Pancreas (tissue), 10 donors: ENCODE measurements at regions not wholly inside any gene's neighbourhood (a gene's known extent, or its start where the extent isn't known, plus 50 kb on each side); places are given as distances from the start of the nearest gene placed in this dataset.

Experiments used
- ATAC-seq, 4 donors: fragments of 200-7000 bp; cut with Tn5 transposase; one replicate each; pipeline versions ENCODE4 v1.8.0 to v1.9.1; 2020; ENCODE audit warnings: mild to moderate bottlenecking in 4 of 4, moderate library complexity in 4 of 4
- DNase-seq, 6 donors: peaks; one replicate each; pipeline ENCODE4 v3.0.0-alpha.2; 2020
- FAIRE-seq: peaks from 2 replicates; lab custom pipeline; 2012; peaks lifted over from hg19 to GRCh38; lab: Jason Lieb, UNC
- H3K27ac ChIP-seq, 4 donors: fragments of 200-600 bp; sonication (generic); 1 replicate in 3 of 4; 2 replicates in 1 of 4; pipeline versions ENCODE4 v1.5.0 to v1.8.0; 2020
- H3K27me3 ChIP-seq, 4 donors: fragments of 200-600 bp; one replicate each; pipeline ENCODE4 v1.8.0; 2021
- H3K36me3 ChIP-seq, 3 donors: fragments of 200-600 bp; sonication (generic) in 1 of 3; one replicate each; pipeline versions ENCODE4 v1.5.0 to v1.8.0; 2020 to 2021
- H3K4me1 ChIP-seq, 3 donors: fragments of 200-600 bp; one replicate each; pipeline ENCODE4 v1.8.0; 2021
- H3K4me3 ChIP-seq, 4 donors: fragments of 200-600 bp; sonication (generic) in 2 of 4; one replicate each; pipeline versions ENCODE4 v1.5.0 to v1.8.0; 2020 to 2021
- H3K9me3 ChIP-seq, 4 donors: fragments of 200-600 bp; one replicate each; pipeline ENCODE4 v1.8.0; 2021
- WGBS, 2 donors: extraction: QIAGEN DNeasy Blood & Tissue Kit; methylation state at CpG; one replicate each; pipeline ENCODE4 v1.1.7; 2013; 5-methylcytosine and 5-hydroxymethylcytosine counted together
- intact Hi-C, 3 donors: fragments of 100-400 bp; cut with DNase I; formaldehyde crosslinking; loops; one replicate each; pipeline versions ENCODE4 v1.11.1 to v1.14.2; 2022
- TF ChIP-seq, protein P1 (sequence below), 4 donors: fragments of 200-600 bp; sonication (generic) in 3 of 4; IDR thresholded peaks; one replicate each; pipeline versions ENCODE4 v1.5.0 to v1.8.0; 2021; ENCODE audit warnings: antibody characterized with exemption in 4 of 4
- donor health status: healthy with polysubstance abuse.
- donor health status: DM: no; HTN: no; CAD: no; lungs with moderate emphysema.
- donor health status: DM: no; HTN: no; CAD: no.
- donor health status: control.
- donor health status: control.
- donor health status: Bipolar disorder and iron deficiency.
- donor health status: DM: yes; HTN: yes; CAD: no.
- donor health status: DM: no; HTN: no; CAD: no.
- donor health status: DM: no; HTN: no; CAD: no.
- donor health status: DM: yes; HTN: yes; CAD: no.

DNA sequence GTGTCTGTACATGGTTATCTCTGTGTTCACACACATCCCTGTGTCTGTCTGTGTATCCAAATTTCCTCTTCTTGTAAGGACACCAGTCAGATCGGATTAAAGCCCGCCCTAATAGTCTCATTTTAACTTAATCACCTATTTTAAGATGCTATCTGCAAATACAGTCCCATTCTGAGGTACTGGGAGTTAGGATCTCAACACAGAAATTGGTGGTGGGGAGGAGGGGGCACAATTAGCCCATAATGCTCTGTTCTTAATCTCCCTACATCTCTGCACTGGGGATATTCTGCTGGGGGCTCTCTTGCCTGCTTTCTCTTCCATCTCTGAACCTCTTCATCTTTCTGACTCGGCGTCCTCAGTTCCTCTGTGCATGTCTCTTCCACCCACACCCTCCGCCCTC is 320.7 kb downstream of the CDC5L start:
- FAIRE-seq (no peak), DNase-seq (no peak), ATAC-seq (no peak)
- Histone ChIP-seq H3K4me3 (no peak overlapping the region), H3K36me3 (no peaks in the 10 kb centered on the region), H3K27me3 (no peaks in the 10 kb centered on the region), H3K9me3 (no peaks in the 10 kb centered on the region), H3K4me1 (no peaks in the 10 kb centered on the region), H3K27ac (no peak overlapping the region)
- intact Hi-C loops = no loop called here
- TF ChIP-seq, protein P1, sequence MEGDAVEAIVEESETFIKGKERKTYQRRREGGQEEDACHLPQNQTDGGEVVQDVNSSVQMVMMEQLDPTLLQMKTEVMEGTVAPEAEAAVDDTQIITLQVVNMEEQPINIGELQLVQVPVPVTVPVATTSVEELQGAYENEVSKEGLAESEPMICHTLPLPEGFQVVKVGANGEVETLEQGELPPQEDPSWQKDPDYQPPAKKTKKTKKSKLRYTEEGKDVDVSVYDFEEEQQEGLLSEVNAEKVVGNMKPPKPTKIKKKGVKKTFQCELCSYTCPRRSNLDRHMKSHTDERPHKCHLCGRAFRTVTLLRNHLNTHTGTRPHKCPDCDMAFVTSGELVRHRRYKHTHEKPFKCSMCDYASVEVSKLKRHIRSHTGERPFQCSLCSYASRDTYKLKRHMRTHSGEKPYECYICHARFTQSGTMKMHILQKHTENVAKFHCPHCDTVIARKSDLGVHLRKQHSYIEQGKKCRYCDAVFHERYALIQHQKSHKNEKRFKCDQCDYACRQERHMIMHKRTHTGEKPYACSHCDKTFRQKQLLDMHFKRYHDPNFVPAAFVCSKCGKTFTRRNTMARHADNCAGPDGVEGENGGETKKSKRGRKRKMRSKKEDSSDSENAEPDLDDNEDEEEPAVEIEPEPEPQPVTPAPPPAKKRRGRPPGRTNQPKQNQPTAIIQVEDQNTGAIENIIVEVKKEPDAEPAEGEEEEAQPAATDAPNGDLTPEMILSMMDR (IDR thresholded peaks at IDR 0.05) = no peak
- WGBS, 2 donors = 75 to 86% methylated on average over 5 of the region's 5 CpGs

DNA sequence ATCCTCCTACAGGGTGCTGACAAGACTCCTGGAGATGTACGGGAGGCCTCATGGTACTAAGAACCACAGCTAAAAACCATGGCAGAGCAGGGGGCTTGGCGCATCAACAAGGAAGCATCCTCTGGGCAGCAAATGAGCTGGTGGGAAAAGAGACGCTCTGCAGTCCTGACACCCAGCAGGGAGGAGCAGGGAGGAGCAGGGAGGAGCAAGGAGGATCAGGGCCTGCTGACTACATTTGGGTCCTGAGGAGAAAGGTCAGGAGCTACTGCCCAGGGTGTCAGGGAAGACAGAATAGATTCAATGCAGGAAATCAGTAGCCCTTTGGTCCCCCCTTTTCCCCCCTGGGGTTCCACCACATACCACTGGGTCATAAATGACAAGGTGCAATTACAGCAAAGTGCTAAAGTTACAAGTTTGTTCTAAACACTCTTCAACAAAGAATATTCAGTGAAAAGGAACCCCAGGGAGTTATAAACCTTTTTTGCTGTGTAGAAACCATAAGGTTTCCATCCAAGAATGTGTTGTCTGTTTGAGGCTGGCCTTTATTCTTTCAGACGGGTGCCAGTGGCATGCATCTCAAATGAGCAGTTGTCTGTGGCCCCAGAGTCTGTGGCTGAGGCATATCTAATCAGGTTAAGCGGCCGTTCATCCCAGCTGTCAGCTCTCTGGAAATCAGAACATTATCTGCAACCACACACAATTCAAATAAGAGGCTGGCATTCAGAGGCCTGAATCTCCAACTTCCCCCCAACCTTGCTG is 325.0 kb downstream of the CDC5L start:
- intact Hi-C loops = no loop called here
- FAIRE-seq (no peak), ATAC-seq (no peak), DNase-seq (no peak)
- TF ChIP-seq, protein P1 (IDR thresholded peaks at IDR 0.05) = no peak
- 58 to 67% methylated on average over 6 of the region's 6 CpGs for WGBS, 2 donors
- no peaks in the 10 kb centered on the region for H3K9me3 ChIP-seq
- H3K36me3 ChIP-seq = no peaks in the 10 kb centered on the region
- no peak overlapping the region for H3K27ac ChIP-seq
- H3K27me3 ChIP-seq = no peaks in the 10 kb centered on the region
- H3K4me3 ChIP-seq = no peak overlapping the region
- no peaks in the 10 kb centered on the region for H3K4me1 ChIP-seq

DNA sequence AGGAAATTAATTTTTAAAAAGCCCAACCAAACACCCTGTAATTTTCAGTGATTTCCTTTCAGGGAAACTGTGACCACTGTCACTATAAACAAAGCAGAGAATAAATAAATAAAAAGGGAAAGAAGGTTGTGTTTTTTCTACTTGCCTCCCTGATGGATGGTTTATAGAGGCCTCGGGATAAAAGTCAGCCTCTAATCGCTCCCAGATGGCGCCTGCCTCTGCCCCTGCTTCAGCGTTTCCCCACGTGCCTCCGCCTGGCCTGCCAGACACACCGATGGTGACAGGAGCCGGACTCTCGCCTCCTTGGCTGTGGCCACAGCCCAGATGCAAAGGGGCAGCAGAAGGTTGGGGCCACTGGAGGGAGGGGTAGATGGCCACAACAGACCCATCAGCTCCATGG is 327.7 kb downstream of the CDC5L start:
- Histone ChIP-seq H3K9me3 (no peaks in the 10 kb centered on the region), H3K27ac (no peak overlapping the region), H3K4me1 (no peaks in the 10 kb centered on the region), H3K36me3 (no peaks in the 10 kb centered on the region), H3K27me3 (no peaks in the 10 kb centered on the region), H3K4me3 (no peak overlapping the region)
- no peak for DNase-seq
- ATAC-seq = no peak
- TF ChIP-seq, protein P1 (IDR thresholded peaks at IDR 0.05) = no peak
- WGBS, 2 donors = 74 to 77% methylated on average over 9 of the region's 9 CpGs
- no peak for FAIRE-seq
- intact Hi-C loops = no loop called here

DNA sequence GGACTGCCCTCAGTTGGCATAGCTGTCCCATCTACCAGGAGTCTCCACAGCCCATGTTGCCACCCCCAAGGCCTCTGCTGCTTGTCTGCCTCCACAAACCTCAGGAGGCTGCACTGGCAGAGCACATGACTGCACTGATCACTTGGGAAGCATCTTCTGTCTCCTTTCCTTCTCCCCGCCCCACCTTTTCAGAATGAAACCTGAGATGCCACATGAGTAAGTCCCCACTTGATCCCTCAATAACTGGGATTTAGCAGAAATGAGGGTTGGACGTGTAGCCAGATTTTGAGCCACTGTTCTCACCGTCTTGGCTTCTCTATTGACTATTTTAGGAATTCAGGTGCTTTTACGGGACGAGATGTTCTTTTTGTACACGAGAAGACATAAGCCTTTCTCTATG is 328.4 kb downstream of the CDC5L start:
- TF ChIP-seq, protein P1 (IDR thresholded peaks at IDR 0.05) = no peak
- Histone ChIP-seq H3K27ac (no peak overlapping the region), H3K36me3 (no peaks in the 10 kb centered on the region), H3K9me3 (no peaks in the 10 kb centered on the region), H3K4me1 (no peaks in the 10 kb centered on the region), H3K4me3 (no peak overlapping the region), H3K27me3 (no peaks in the 10 kb centered on the region)
- FAIRE-seq = no peak
- 69 to 78% methylated on average over 6 of the region's 6 CpGs for WGBS, 2 donors
- intact Hi-C loops = no loop called here
- no peak for ATAC-seq
- no peak for DNase-seq

DNA sequence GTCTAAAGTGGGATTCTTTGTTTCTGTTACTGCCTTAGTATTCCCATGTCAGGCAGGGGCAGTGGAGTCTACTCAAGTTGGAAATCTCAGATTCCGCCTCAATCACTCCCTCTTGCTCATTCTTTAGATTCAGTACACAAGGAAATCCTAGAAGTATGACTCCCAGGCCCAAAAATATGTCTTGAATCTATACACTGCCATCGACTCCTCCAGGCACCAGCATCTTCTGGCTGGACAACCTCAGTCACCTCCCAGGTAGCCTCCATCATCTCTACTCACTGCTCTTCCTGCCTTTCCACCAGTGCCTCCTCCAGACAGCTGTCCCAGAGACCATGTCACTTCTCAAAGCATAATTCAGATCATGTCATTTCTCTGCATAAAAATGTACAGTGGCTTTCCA is 329.9 kb downstream of the CDC5L start:
- Histone ChIP-seq H3K9me3 (no peaks in the 10 kb centered on the region), H3K4me1 (no peaks in the 10 kb centered on the region), H3K4me3 (no peak overlapping the region), H3K36me3 (no peaks in the 10 kb centered on the region), H3K27ac (no peak overlapping the region), H3K27me3 (no peaks in the 10 kb centered on the region)
- FAIRE-seq (no peak), ATAC-seq (no peak), DNase-seq (no peak)
- 82 to 85% methylated on average over 2 of the region's 2 CpGs for WGBS, 2 donors
- intact Hi-C loops = no loop called here
- TF ChIP-seq, protein P1 (IDR thresholded peaks at IDR 0.05) = no peak
